GM23248 (cell line): ENCODE measurements at regions not wholly inside any gene's neighbourhood (a gene's known extent, or its start where the extent isn't known, plus 50 kb on each side); places are given as distances from the start of the nearest gene placed in this dataset.
"Not testable (repeated sequence)": the region's sequence is repeated elsewhere in the genome, so short reads cannot be mapped to it uniquely, and the experiment has no call there.

Source experiments
- DNase-seq: peaks from one replicate; pipeline ENCODE4 v3.0.0-alpha.2; 2015
- H2AFZ ChIP-seq: fragments of 200-600 bp; sonication (generic); 2 replicates; pipeline ENCODE4 v1.6.1; 2016; ENCODE audit warnings: antibody characterized with exemption
- H3F3A ChIP-seq: fragments of 200-600 bp; sonication (generic); 2 replicates; pipeline ENCODE4 v1.6.1; 2016; ENCODE audit warnings: mild to moderate bottlenecking, antibody characterized with exemption, mixed run types; ENCODE audit not compliant: insufficient read depth
- H3K27ac ChIP-seq: fragments of 200-600 bp; sonication (generic); 2 replicates; pipeline ENCODE4 v1.5.1; 2016; ENCODE audit warnings: mild to moderate bottlenecking
- H3K27me3 ChIP-seq: fragments of 200-600 bp; sonication (generic); replicated peaks from 2 replicates; pipeline ENCODE4 v1.6.1; 2016; ENCODE audit warnings: mild to moderate bottlenecking; ENCODE audit not compliant: insufficient read depth
- H3K36me3 ChIP-seq: fragments of 200-600 bp; sonication (generic); 2 replicates; pipeline ENCODE4 v1.6.1; 2016; ENCODE audit warnings: low read depth, mild to moderate bottlenecking
- H3K4me1 ChIP-seq: fragments of 200-600 bp; sonication (generic); 2 replicates; pipeline ENCODE4 v1.6.1; 2016; ENCODE audit warnings: mild to moderate bottlenecking; ENCODE audit not compliant: insufficient read depth
- H3K4me2 ChIP-seq: fragments of 200-600 bp; sonication (generic); one replicate; pipeline ENCODE4 v1.6.1; 2016; ENCODE audit warnings: mild to moderate bottlenecking; ENCODE audit not compliant: unreplicated experiment
- H3K4me3 ChIP-seq: fragments of 200-600 bp; sonication (generic); 2 replicates; pipeline ENCODE4 v1.5.1; 2016; ENCODE audit warnings: mild to moderate bottlenecking
- H3K79me2 ChIP-seq: fragments of 200-600 bp; sonication (generic); 2 replicates; pipeline ENCODE4 v1.6.1; 2016; ENCODE audit warnings: mild to moderate bottlenecking; ENCODE audit not compliant: insufficient read depth
- H3K9ac ChIP-seq: fragments of 200-600 bp; sonication (generic); 2 replicates; pipeline ENCODE4 v1.6.1; 2016; ENCODE audit warnings: mild to moderate bottlenecking
- H3K9me2 ChIP-seq: fragments of 200-600 bp; sonication (generic); 2 replicates; pipeline ENCODE4 v1.6.1; 2016; ENCODE audit warnings: mixed run types, mild to moderate bottlenecking, moderate library complexity; ENCODE audit not compliant: insufficient read depth
- H3K9me3 ChIP-seq: fragments of 200-600 bp; sonication (generic); one replicate; pipeline ENCODE4 v1.6.1; 2017; ENCODE audit warnings: low read depth
- H4K20me1 ChIP-seq: fragments of 200-600 bp; sonication (generic); 2 replicates; pipeline ENCODE4 v1.6.0; 2016; ENCODE audit not compliant: insufficient read depth
- EZH2 ChIP-seq: fragments of 200-600 bp; sonication (generic); IDR thresholded peaks from 2 replicates; pipeline ENCODE4 v1.6.1; 2018; ENCODE audit warnings: antibody characterized with exemption, mild to moderate bottlenecking; ENCODE audit not compliant: insufficient read depth, poor library complexity, severe bottlenecking
- EZH2phosphoT487 ChIP-seq: fragments of 200-600 bp; sonication (generic); IDR thresholded peaks from 2 replicates; pipeline ENCODE4 v1.6.1; 2018; ENCODE audit warnings: antibody characterized with exemption, moderate library complexity, mild to moderate bottlenecking, low read depth; ENCODE audit not compliant: insufficient read depth
- WGBS, 2 experiments: methylation state at CpG; one replicate each; pipeline ENCODE4 v1.1.6; 2015 to 2017; ENCODE audit warnings: low lambda C conversion rate in 2 of 2, low coverage in 1 of 2; ENCODE audit errors: missing lambda C conversion rate in 2 of 2; 5-methylcytosine and 5-hydroxymethylcytosine counted together
- in situ Hi-C: fragments of 300-500 bp; cut with MboI; formaldehyde crosslinking; loops from 2 replicates; pipeline ENCODE4 v1.15.0; 2020

DNA sequence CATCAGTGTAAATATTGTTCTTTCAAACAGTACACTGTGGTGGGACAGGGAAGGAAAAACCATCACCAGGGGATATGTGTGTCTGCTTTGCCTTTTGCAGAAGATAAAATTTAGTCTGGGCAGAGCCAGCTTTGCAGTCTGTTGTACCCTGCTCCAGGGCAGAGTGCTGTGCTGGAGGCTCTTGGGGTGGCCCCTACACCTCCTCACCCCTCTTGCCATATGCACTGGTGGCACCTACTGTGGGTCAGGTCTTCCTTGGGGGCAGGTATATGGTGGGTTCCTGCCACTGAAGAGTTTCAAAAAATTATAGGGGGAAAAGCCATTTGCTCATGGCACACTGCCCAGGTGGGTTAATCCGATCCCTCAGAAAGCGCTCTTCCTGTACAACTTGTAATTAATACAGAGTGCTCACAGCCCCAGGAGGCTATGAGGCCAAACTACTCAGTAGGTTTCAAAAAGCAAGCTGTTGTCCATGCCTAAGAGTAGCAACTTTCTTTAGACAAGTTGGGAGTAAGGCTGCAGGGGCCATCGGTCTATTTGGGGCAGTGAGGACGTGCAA is 112.7 kb upstream of the BMPER start:
- H3K4me2 ChIP-seq, result no peak overlapping the region
- no peaks in the 10 kb centered on the region for H3K4me1 ChIP-seq
- no peaks in the 10 kb centered on the region for H3K9me2 ChIP-seq
- H3K27ac ChIP-seq, result no peak overlapping the region
- 93 to 95% methylated on average over 4 of the region's 4 CpGs for WGBS, 2 experiments
- TF ChIP-seq EZH2phosphoT487 (no peak), EZH2 (no peak)
- H3K9ac ChIP-seq, result no peak overlapping the region
- H3K9me3 ChIP-seq, result no peaks in the 10 kb centered on the region
- in situ Hi-C loops, result no loop called here
- H3K4me3 ChIP-seq, result no peak overlapping the region
- H3K79me2 ChIP-seq, result no peaks in the 10 kb centered on the region
- H3F3A ChIP-seq, result no peaks in the 10 kb centered on the region
- H2AFZ ChIP-seq, result no peak overlapping the region
- no peaks in the 10 kb centered on the region for H3K36me3 ChIP-seq
- DNase-seq, result no peak
- H3K27me3 ChIP-seq, result no peaks in the 10 kb centered on the region
- H4K20me1 ChIP-seq, result no peaks in the 10 kb centered on the region

DNA sequence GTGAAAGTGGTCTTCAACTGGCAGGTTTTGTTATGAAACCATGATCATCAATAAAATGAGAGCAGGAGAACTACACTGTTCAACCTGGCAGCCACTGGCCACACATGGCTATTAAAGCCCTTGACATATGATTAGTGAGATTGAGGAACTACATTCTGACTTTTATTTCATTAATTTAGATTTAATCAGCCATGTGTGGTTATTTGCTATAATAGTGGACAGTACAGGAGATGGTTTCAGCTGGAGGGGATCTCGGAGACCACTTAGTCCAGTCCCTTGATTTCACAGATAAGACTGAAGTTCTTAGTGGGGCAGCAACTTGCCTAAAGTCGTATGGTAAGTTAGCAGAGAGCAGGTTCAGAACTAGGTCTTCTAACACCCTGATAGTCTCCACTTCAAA is 111.7 kb upstream of the BMPER start:
- no peaks in the 10 kb centered on the region for H3K4me1 ChIP-seq
- in situ Hi-C loops, result no loop called here

DNA sequence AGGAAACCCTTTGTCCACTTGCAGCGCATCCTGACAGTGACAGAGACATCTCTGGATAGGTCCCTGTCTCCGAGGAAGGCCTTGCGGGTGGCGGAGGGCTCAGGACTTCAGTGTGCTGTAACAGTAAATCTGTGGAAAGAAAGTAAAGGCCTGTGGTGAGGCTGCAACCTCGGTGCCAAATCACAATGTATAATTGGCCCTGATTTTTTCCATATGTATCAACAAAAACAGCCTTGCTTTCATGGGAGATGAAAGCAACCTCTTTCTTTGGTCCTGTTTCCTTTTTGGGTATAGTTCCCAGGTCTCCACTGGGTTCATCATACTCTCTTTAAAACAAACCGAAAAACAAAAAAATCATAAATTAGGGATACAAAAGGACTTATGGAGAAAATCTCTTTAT is 110.9 kb upstream of the BMPER start:
- H3K27me3 ChIP-seq, result no peaks in the 10 kb centered on the region
- in situ Hi-C loops, result no loop called here
- WGBS, 2 experiments, result 82% methylated on average over 6 of the region's 6 CpGs

More for the DNA sequence above, 111.7 kb upstream of the BMPER start:
- no peaks in the 10 kb centered on the region for H4K20me1 ChIP-seq
- H3F3A ChIP-seq, result no peaks in the 10 kb centered on the region
- H3K4me2 ChIP-seq, result no peak overlapping the region
- H3K27ac ChIP-seq, result no peak overlapping the region
- WGBS, 2 experiments, result 75 to 83% methylated on average over 2 of the region's 2 CpGs
- no peaks in the 10 kb centered on the region for H3K9me2 ChIP-seq
- H3K79me2 ChIP-seq, result no peaks in the 10 kb centered on the region
- DNase-seq, result no peak
- no peaks in the 10 kb centered on the region for H3K27me3 ChIP-seq
- no peak overlapping the region for H2AFZ ChIP-seq
- no peaks in the 10 kb centered on the region for H3K9me3 ChIP-seq
- TF ChIP-seq EZH2 (no peak), EZH2phosphoT487 (no peak)
- no peak overlapping the region for H3K4me3 ChIP-seq
- H3K9ac ChIP-seq, result no peak overlapping the region
- H3K36me3 ChIP-seq, result no peaks in the 10 kb centered on the region

DNA sequence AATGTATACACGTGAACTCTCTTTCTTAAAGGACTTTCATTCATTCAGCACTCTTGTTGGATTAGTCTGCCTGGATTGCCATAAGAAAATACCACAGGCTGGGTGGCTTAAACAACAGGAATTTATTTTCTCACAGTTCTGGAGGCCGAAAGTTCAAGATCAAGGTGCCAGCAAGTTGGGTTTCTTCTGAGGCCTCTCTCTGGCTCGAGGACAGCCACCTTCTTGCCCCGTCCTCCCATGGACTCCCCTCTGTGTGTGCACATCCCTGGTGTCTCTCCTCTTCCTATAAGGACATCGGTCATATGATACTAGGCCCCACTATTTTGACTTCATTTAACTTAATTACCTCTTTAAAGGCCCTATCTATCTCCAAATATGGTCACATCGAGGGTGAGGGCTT is 110.4 kb upstream of the BMPER start:
- no peak for TF ChIP-seq EZH2phosphoT487
- no peak for TF ChIP-seq EZH2
- in situ Hi-C loops, result no loop called here

More for the DNA sequence above, 110.9 kb upstream of the BMPER start:
- no peak overlapping the region for H3K9ac ChIP-seq
- no peaks in the 10 kb centered on the region for H3K9me2 ChIP-seq
- no peak overlapping the region for H3K4me2 ChIP-seq
- no peaks in the 10 kb centered on the region for H3K36me3 ChIP-seq
- H3K27ac ChIP-seq, result no peak overlapping the region
- no peaks in the 10 kb centered on the region for H3K79me2 ChIP-seq
- no peaks in the 10 kb centered on the region for H3K9me3 ChIP-seq
- no peak for TF ChIP-seq EZH2phosphoT487
- TF ChIP-seq EZH2, result no peak
- H2AFZ ChIP-seq, result no peak overlapping the region
- H3F3A ChIP-seq, result no peaks in the 10 kb centered on the region
- no peak overlapping the region for H3K4me3 ChIP-seq
- H4K20me1 ChIP-seq, result no peaks in the 10 kb centered on the region
- H3K4me1 ChIP-seq, result no peaks in the 10 kb centered on the region
- no peak for DNase-seq

DNA sequence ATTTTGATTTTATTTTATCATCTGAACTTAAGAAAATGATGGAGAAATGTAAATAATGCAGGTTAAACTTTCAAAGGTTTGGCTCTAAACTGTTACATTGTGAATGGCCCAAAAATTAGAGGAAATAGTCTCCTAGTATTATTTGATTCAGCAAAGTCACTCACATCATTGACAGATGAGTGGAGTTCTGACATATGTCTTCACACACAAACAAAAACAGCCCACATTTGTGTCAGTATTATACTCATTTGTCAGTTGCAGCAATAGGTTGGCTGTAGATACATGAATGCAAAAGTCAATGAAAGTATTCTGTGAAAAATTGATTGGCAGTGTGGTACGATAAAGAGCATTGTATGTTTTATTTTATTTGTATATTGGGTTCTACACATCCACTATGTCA is 108.8 kb upstream of the BMPER start:
- H3K9me3 ChIP-seq, result no peaks in the 10 kb centered on the region
- in situ Hi-C loops, result no loop called here
- no peaks in the 10 kb centered on the region for H3K27me3 ChIP-seq
- H3K79me2 ChIP-seq, result no peaks in the 10 kb centered on the region
- H3K9ac ChIP-seq, result no peak overlapping the region
- no peak for DNase-seq
- 83 to 91% methylated on average over 1 of the region's 1 CpG for WGBS, 2 experiments
- no peaks in the 10 kb centered on the region for H3K36me3 ChIP-seq
- TF ChIP-seq EZH2phosphoT487, result no peak
- TF ChIP-seq EZH2, result no peak
- no peaks in the 10 kb centered on the region for H3K4me1 ChIP-seq
- no peak overlapping the region for H3K4me2 ChIP-seq
- H3K27ac ChIP-seq, result no peak overlapping the region
- H3K4me3 ChIP-seq, result no peak overlapping the region
- no peaks in the 10 kb centered on the region for H3K9me2 ChIP-seq
- no peaks in the 10 kb centered on the region for H3F3A ChIP-seq
- no peak overlapping the region for H2AFZ ChIP-seq
- H4K20me1 ChIP-seq, result no peaks in the 10 kb centered on the region

More for the DNA sequence above, 110.4 kb upstream of the BMPER start:
- no peaks in the 10 kb centered on the region for H4K20me1 ChIP-seq
- no peak overlapping the region for H3K4me3 ChIP-seq
- no peak overlapping the region for H3K27ac ChIP-seq
- no peaks in the 10 kb centered on the region for H3K4me1 ChIP-seq
- no peaks in the 10 kb centered on the region for H3K79me2 ChIP-seq
- no peak for DNase-seq
- WGBS, 2 experiments, result 81 to 84% methylated on average over 6 of the region's 6 CpGs
- H2AFZ ChIP-seq, result no peak overlapping the region
- no peaks in the 10 kb centered on the region for H3K9me2 ChIP-seq
- no peaks in the 10 kb centered on the region for H3K27me3 ChIP-seq
- H3K9ac ChIP-seq, result no peak overlapping the region
- no peaks in the 10 kb centered on the region for H3K36me3 ChIP-seq
- H3K9me3 ChIP-seq, result no peaks in the 10 kb centered on the region
- no peaks in the 10 kb centered on the region for H3F3A ChIP-seq
- no peak overlapping the region for H3K4me2 ChIP-seq

DNA sequence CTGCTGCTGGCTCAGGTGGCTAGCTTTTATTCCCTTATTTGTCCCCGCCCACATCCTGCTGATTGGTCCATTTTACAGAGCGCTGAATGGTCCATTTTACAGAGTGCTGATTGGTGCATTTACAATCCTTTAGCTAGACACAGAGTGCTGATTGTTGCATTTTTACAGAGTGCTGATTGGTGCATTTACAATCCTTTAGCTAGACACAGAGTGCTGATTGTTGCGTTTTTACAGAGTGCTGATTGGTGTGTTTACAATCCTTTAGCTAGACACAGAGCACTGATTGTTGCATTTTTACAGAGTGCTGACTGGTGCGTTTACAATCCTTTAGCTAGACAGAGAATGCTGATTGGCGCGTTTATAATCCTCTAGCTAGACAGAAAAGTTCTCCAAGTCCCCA is 107.8 kb upstream of the BMPER start:
- H3K4me3 ChIP-seq, H3F3A ChIP-seq, H3K27me3 ChIP-seq, H3K4me1 ChIP-seq, H3K9me2 ChIP-seq, H3K9me3 ChIP-seq, H3K9ac ChIP-seq, H3K4me2 ChIP-seq, H2AFZ ChIP-seq, H3K36me3 ChIP-seq, H4K20me1 ChIP-seq, H3K27ac ChIP-seq, in situ Hi-C loops, DNase-seq, H3K79me2 ChIP-seq: not testable (repeated sequence)
- WGBS, 2 experiments, result 77 to 79% methylated on average over 6 of the region's 6 CpGs
